K562 (cell line): ENCODE measurements at regions not wholly inside any gene's neighbourhood (a gene's known extent, or its start where the extent isn't known, plus 50 kb on each side); places are given as distances from the start of the nearest gene placed in this dataset.

ENCODE experiments used
- ATAC-seq: fragments of 200-7000 bp; cut with Tn5 transposase; 3 replicates; pipeline ENCODE4 v1.9.1; 2020; ENCODE audit warnings: moderate library complexity
- BruUV-seq: library from RNA; stranded (reverse); fragments of 400-500 nt; replicated peaks from 2 replicates; lab custom pipeline; 2021; lab: Mats Ljungman, UMichigan
- CTCF ChIA-PET: fragments of 300-600 bp; formaldehyde crosslinking; extraction: SDS; loops from one replicate; lab custom pipeline; 2021; ENCODE audit warnings: low intra/inter-chr PET ratio; lab: Yijun Ruan, JAX
- POLR2A ChIA-PET: fragments of 300-600, 350-650 bp; sonication (Branson Sonifier 250); formaldehyde crosslinking; extraction: SDS; loops from one replicate; lab custom pipeline; 2021; ENCODE audit warnings: antibody characterized with exemption, inconsistent platforms; lab: Yijun Ruan, JAX
- DNase-seq, 4 experiments: peaks; one replicate each; pipeline versions ENCODE4 v3.0.0 to v3.0.0-alpha.2; 2011 to 2018; ENCODE audit warnings: low spot score in 3 of 4, mixed read lengths in 3 of 4; ENCODE audit errors: extremely low read depth in 1 of 4
- FAIRE-seq: peaks from 2 replicates; lab custom pipeline; 2011; peaks lifted over from hg19 to GRCh38; lab: Jason Lieb, UNC
- H2AFZ ChIP-seq: 2 replicates; pipeline ENCODE4 v1.6.0; 2011; ENCODE audit warnings: low read depth, low read length, control low read depth, inconsistent platforms
- H3K27ac ChIP-seq: fragments of 200-600 bp; 3 replicates; pipeline ENCODE4 v1.8.0; 2011; ENCODE audit warnings: low read depth, mild to moderate bottlenecking, control low read depth, inconsistent platforms, low read length, moderate library complexity, mixed read lengths; ENCODE audit errors: extremely low read depth
- H3K27me3 ChIP-seq, 2 experiments: fragments of 300-600 bp in 1 of 2; 2 replicates in 1 of 2; 3 replicates in 1 of 2; pipeline versions ENCODE4 v1.6.0 to v1.8.0; 2011; ENCODE audit warnings: inconsistent platforms in 2 of 2, low read length in 2 of 2, mild to moderate bottlenecking in 1 of 2, mixed read lengths in 1 of 2, moderate library complexity in 1 of 2; ENCODE audit not compliant: control insufficient read depth in 2 of 2, insufficient read depth in 2 of 2
- H3K36me3 ChIP-seq: fragments of 300-600 bp; 3 replicates; pipeline ENCODE4 v1.8.0; 2011; ENCODE audit warnings: mild to moderate bottlenecking, low read length, inconsistent platforms; ENCODE audit not compliant: control insufficient read depth, insufficient read depth
- H3K4me1 ChIP-seq, 2 experiments: fragments of 200-600 bp in 1 of 2; replicated peaks in 1 of 2; 2 replicates in 1 of 2; 3 replicates in 1 of 2; pipeline versions ENCODE4 v1.5.1 to v1.8.0; 2011; ENCODE audit warnings: inconsistent platforms in 2 of 2, low read length in 2 of 2, mild to moderate bottlenecking in 1 of 2, mixed read lengths in 1 of 2, moderate library complexity in 1 of 2; ENCODE audit not compliant: control insufficient read depth in 2 of 2, insufficient read depth in 2 of 2
- H3K4me2 ChIP-seq: 2 replicates; pipeline ENCODE4 v1.6.1; 2011; ENCODE audit warnings: low read length, control low read depth, inconsistent platforms, mixed read lengths; ENCODE audit not compliant: insufficient read depth
- H3K4me3 ChIP-seq: fragments of 200-600 bp; sonication (generic), shearing (Covaris generic); 2 replicates; pipeline ENCODE4 v1.5.1; 2016; ENCODE audit warnings: control low read depth, inconsistent platforms
- H3K79me2 ChIP-seq: fragments of 200-600 bp; 3 replicates; pipeline ENCODE4 v1.8.0; 2011; ENCODE audit warnings: low read length, inconsistent platforms; ENCODE audit not compliant: control insufficient read depth, insufficient read depth
- H3K9ac ChIP-seq, 2 experiments: 2 replicates each; pipeline versions ENCODE4 v1.6.0 to v1.6.1; 2011; ENCODE audit warnings: low read depth in 2 of 2, low read length in 2 of 2, control low read depth in 1 of 2, inconsistent platforms in 1 of 2, mild to moderate bottlenecking in 1 of 2, mixed read lengths in 1 of 2; ENCODE audit not compliant: insufficient read depth in 1 of 2
- H3K9me1 ChIP-seq: one replicate; pipeline ENCODE4 v1.6.0; 2011; ENCODE audit warnings: inconsistent platforms, mild to moderate bottlenecking, low read length, moderate library complexity; ENCODE audit not compliant: control insufficient read depth, insufficient read depth
- H3K9me3 ChIP-seq: replicated peaks from 2 replicates; pipeline ENCODE4 v1.5.1; 2011; ENCODE audit warnings: low read depth, low read length, inconsistent platforms; ENCODE audit not compliant: control insufficient read depth, insufficient read depth
- H4K20me1 ChIP-seq: replicated peaks from 2 replicates; pipeline ENCODE4 v1.6.1; 2011; ENCODE audit warnings: low read length, inconsistent platforms, mixed read lengths; ENCODE audit not compliant: control insufficient read depth, insufficient read depth
- BRF1 ChIP-seq: IDR thresholded peaks from 3 replicates; pipeline ENCODE4 v1.6.1; 2011; ENCODE audit warnings: borderline replicate concordance, mild to moderate bottlenecking; ENCODE audit not compliant: insufficient read length; ENCODE audit errors: extremely low read depth
- GABPA ChIP-seq: fragments of 200-800 bp; sonication (Bioruptor generic); conservative IDR thresholded peaks from 2 replicates; pipeline ENCODE4 v1.6.1; 2016; ENCODE audit warnings: low read depth, missing genetic modification characterization, missing compliant biosample characterization
- HMGN3 ChIP-seq: IDR thresholded peaks from 2 replicates; pipeline ENCODE4 v1.6.1; 2011; ENCODE audit warnings: borderline replicate concordance, low read depth, mild to moderate bottlenecking, mixed read lengths, low read length; ENCODE audit not compliant: insufficient read length; ENCODE audit errors: extremely low read depth
- MCM5 ChIP-seq: fragments of 450-650 bp; IDR thresholded peaks from 2 replicates; pipeline ENCODE4 v1.6.1; 2016; ENCODE audit warnings: low read depth
- MYC ChIP-seq, 2 experiments: fragments of 250-450 bp in 1 of 2; sonication (Bioruptor Pico) in 1 of 2; IDR thresholded peaks; 2 replicates each; pipeline versions ENCODE4 v1.5.1 to v1.6.1; 2012 to 2021; ENCODE audit warnings: low read depth in 2 of 2, borderline replicate concordance in 1 of 2, improper control_type of control experiment in 1 of 2, low read length in 1 of 2, mild to moderate bottlenecking in 1 of 2, moderate library complexity in 1 of 2
- NELFE ChIP-seq: IDR thresholded peaks from 2 replicates; pipeline ENCODE4 v1.6.1; 2011; ENCODE audit warnings: mild to moderate bottlenecking; ENCODE audit not compliant: insufficient read depth, insufficient read length
- PATZ1 ChIP-seq: fragments of 250-450 bp; sonication (Bioruptor Pico); IDR thresholded peaks from 2 replicates; pipeline ENCODE4 v1.5.0; 2020; ENCODE audit warnings: mild to moderate bottlenecking, borderline replicate concordance
- SMARCB1 ChIP-seq: IDR thresholded peaks from 2 replicates; pipeline ENCODE4 v1.6.1; 2011; ENCODE audit warnings: improper control_type of control experiment, low read depth; ENCODE audit not compliant: insufficient read length
- TAF7 ChIP-seq: fragments of 450-650 bp; IDR thresholded peaks from 2 replicates; pipeline ENCODE4 v1.6.1; 2016; ENCODE audit warnings: missing genetic modification characterization, missing compliant biosample characterization
- TEAD1 ChIP-seq, 2 experiments: fragments of 450-650 bp in 1 of 2; sonication (generic) in 1 of 2; formaldehyde crosslinking; IDR thresholded peaks; 2 replicates each; pipeline versions ENCODE4 v1.4.0 to v1.8.0; 2020 to 2022; ENCODE audit warnings: mild to moderate bottlenecking in 2 of 2, missing genetic modification reagents in 1 of 2
- TRIM24 ChIP-seq, 2 experiments: fragments of 450-650 bp; IDR thresholded peaks; 2 replicates each; pipeline ENCODE4 v1.6.1; 2016
- VEZF1 ChIP-seq: fragments of 200-800 bp; sonication (Bioruptor generic); IDR thresholded peaks from 2 replicates; pipeline ENCODE4 v1.6.1; 2017; ENCODE audit warnings: missing genetic modification characterization, missing compliant biosample characterization
- XRCC4 ChIP-seq: IDR thresholded peaks from one replicate; pipeline ENCODE4 v1.6.1; 2011; ENCODE audit not compliant: insufficient read depth, insufficient read length; ENCODE audit errors: extremely low read depth
- ZNF217 ChIP-seq: sonication (generic); formaldehyde crosslinking; IDR thresholded peaks from 2 replicates; pipeline ENCODE4 v1.8.0; 2022; ENCODE audit warnings: mild to moderate bottlenecking, missing genetic modification reagents
- ZNF316 ChIP-seq: fragments of 450-650 bp; IDR thresholded peaks from 2 replicates; pipeline ENCODE4 v1.6.1; 2016
- ZNF740 ChIP-seq, 3 experiments: fragments of 200-800 bp in 1 of 3; sonication (Bioruptor generic) in 1 of 3; sonication (generic) in 1 of 3; formaldehyde crosslinking in 1 of 3; IDR thresholded peaks; 2 replicates each; pipeline versions ENCODE4 v1.6.1 to v1.8.0; 2016 to 2022; ENCODE audit warnings: mild to moderate bottlenecking in 2 of 3, missing compliant biosample characterization in 2 of 3, missing genetic modification characterization in 2 of 3, missing genetic modification reagents in 1 of 3
- in situ Hi-C: fragments of 300-500 bp; cut with MboI; formaldehyde crosslinking; loops from 4 replicates; pipeline ENCODE4 v1.15.0; 2018; ENCODE audit warnings: inconsistent platforms, mixed read lengths
- intact Hi-C: fragments of 100-400 bp; cut with micrococcal nuclease; formaldehyde crosslinking; loops from 2 replicates; pipeline ENCODE4 v1.14.2; 2022

- no peak for TF ChIP-seq TAF7 (tag)
- no peak for TF ChIP-seq MCM5
- TF ChIP-seq TEAD1 (CRISPR knock-in tag; IDR thresholded peaks at IDR 0.05) = no peak
These were observed 125.3 kb upstream of the NOX3 start (continued) for GRCh38 chr6:155580904-155581303.

GRCh38 chr6:155578251-155578650, 122.6 kb upstream of the NOX3 start:
- CTCF ChIA-PET = no interaction called here
- no peak overlapping the region for H3K4me3 ChIP-seq
- TF ChIP-seq TRIM24 (IDR thresholded peaks at IDR 0.05) (no peak), MYC (IDR thresholded peaks at IDR 0.05; ENCODE audit: low read depth, low read length) (no peak), MYC (CRISPR knock-in tag; IDR thresholded peaks at IDR 0.05; ENCODE audit: borderline replicate concordance, low read depth) (no peak), HMGN3 (no peak), ZNF740 (CRISPR knock-in tag; IDR thresholded peaks at IDR 0.05) (no peak), ZNF740 (tag; IDR thresholded peaks at IDR 0.05) (no peak), XRCC4 (no peak), BRF1 (no peak), ZNF217 (CRISPR knock-in tag) (no peak), SMARCB1 (no peak), ZNF316 (no peak), GABPA (no peak), PATZ1 (CRISPR knock-in tag) (no peak), NELFE (no peak), VEZF1 (CRISPR knock-in tag) (no peak)

More at GRCh38 chr6:155578251-155578650, 122.6 kb upstream of the NOX3 start:
- ATAC-seq (no peak), FAIRE-seq (no peak), DNase-seq (no peak)
- in situ Hi-C loops (no loop called here), intact Hi-C loops (no loop called here)
- Histone ChIP-seq H3K79me2 (no peaks in the 10 kb centered on the region), H3K27me3 (no peaks in the 10 kb centered on the region), H3K9ac (no peak overlapping the region), H3K27ac (no peak overlapping the region), H2AFZ (no peak overlapping the region), H3K9me1 (no peaks in the 10 kb centered on the region), H3K4me1 (no peaks in the 10 kb centered on the region), H3K36me3 (no peaks in the 10 kb centered on the region), H3K9me3 (no peaks in the 10 kb centered on the region), H4K20me1 (no peaks in the 10 kb centered on the region), H3K4me2 (no peak overlapping the region)
- POLR2A ChIA-PET = no interaction called here
- BruUV-seq = no TSS peak
